ENCODE measurements at regions not wholly inside any gene's neighbourhood (a gene's known extent, or its start where the extent isn't known, plus 50 kb on each side); places are given as distances from the start of the nearest gene placed in this dataset.

DNA sequence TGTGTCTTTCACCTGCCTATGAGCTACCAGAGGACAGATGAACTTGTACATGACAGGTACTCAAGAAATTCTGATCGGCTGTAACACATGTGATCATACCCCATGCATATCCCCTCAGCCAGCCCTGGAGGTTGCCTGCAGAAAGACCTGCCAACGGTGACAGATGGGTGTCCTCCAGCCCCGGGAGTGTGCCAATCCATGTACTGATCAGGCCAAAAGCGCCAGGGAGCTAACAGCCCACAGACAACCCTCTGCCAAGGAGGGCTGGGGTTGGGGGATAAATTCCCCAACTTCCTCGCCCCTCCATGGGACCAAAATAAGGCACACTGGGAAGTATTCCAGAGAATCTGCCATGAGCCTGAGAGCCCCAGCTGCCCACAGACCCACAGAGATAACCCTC lies 189.4 kb downstream of the CCT6B start:
- TF ChIP-seq, protein P1, sequence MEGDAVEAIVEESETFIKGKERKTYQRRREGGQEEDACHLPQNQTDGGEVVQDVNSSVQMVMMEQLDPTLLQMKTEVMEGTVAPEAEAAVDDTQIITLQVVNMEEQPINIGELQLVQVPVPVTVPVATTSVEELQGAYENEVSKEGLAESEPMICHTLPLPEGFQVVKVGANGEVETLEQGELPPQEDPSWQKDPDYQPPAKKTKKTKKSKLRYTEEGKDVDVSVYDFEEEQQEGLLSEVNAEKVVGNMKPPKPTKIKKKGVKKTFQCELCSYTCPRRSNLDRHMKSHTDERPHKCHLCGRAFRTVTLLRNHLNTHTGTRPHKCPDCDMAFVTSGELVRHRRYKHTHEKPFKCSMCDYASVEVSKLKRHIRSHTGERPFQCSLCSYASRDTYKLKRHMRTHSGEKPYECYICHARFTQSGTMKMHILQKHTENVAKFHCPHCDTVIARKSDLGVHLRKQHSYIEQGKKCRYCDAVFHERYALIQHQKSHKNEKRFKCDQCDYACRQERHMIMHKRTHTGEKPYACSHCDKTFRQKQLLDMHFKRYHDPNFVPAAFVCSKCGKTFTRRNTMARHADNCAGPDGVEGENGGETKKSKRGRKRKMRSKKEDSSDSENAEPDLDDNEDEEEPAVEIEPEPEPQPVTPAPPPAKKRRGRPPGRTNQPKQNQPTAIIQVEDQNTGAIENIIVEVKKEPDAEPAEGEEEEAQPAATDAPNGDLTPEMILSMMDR (IDR thresholded peaks at IDR 0.05; ENCODE audit: insufficient read depth, low read depth, low read length), result no peak
- TF ChIP-seq EZH2 (IDR thresholded peaks at IDR 0.05; ENCODE audit: insufficient read depth, low read length), result no peak
